Peyer's patch (tissue), 4 donors: ENCODE measurements at regions not wholly inside any gene's neighbourhood (a gene's known extent, or its start where the extent isn't known, plus 50 kb on each side); places are given as distances from the start of the nearest gene placed in this dataset.

Source experiments
- POLR2A ChIP-seq, 2 donors: fragments of 450-650 bp; IDR thresholded peaks; one replicate each; pipeline ENCODE4 v1.5.1; 2017; ENCODE audit warnings: antibody characterized with exemption in 2 of 2, mild to moderate bottlenecking in 2 of 2, moderate library complexity in 2 of 2
- TF ChIP-seq, protein P1 (sequence below), 6 experiments: fragments of 450-650 bp in 4 of 6; fragments of 200-600 bp in 2 of 6; sonication (generic) in 1 of 6; IDR thresholded peaks; one replicate each; pipeline ENCODE4 v1.5.1; 2017 to 2019; ENCODE audit warnings: antibody characterized with exemption in 6 of 6, mild to moderate bottlenecking in 3 of 6, moderate library complexity in 1 of 6

DNA sequence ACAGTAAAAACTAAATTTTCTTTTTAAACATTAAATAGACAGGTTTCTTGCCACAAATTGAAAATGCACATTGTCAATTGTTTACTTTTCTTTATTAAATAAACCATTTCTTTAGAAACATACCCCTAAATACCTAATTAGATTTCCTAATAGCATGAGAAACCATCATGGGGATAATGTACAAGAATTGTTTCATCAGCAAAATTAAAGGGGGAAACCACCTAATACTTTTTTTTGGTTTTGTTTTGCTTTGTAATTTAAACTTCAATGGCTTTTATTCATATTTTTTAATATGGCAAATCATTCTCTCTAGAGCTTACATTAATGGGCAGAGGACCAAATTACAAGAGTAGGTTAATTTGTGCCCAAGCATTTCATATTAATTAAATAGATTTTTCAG lies 987.9 kb downstream of the EPHA7 start:
- TF ChIP-seq, protein P1, sequence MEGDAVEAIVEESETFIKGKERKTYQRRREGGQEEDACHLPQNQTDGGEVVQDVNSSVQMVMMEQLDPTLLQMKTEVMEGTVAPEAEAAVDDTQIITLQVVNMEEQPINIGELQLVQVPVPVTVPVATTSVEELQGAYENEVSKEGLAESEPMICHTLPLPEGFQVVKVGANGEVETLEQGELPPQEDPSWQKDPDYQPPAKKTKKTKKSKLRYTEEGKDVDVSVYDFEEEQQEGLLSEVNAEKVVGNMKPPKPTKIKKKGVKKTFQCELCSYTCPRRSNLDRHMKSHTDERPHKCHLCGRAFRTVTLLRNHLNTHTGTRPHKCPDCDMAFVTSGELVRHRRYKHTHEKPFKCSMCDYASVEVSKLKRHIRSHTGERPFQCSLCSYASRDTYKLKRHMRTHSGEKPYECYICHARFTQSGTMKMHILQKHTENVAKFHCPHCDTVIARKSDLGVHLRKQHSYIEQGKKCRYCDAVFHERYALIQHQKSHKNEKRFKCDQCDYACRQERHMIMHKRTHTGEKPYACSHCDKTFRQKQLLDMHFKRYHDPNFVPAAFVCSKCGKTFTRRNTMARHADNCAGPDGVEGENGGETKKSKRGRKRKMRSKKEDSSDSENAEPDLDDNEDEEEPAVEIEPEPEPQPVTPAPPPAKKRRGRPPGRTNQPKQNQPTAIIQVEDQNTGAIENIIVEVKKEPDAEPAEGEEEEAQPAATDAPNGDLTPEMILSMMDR (IDR thresholded peaks at IDR 0.05), result no peak
- TF ChIP-seq POLR2A (IDR thresholded peaks at IDR 0.05), result no peak
